HFF-Myc (cell line): ENCODE measurements at regions not wholly inside any gene's neighbourhood (a gene's known extent, or its start where the extent isn't known, plus 50 kb on each side); places are given as distances from the start of the nearest gene placed in this dataset.

Experiments used
- DNase-seq: peaks from one replicate; pipeline ENCODE4 v3.0.0-alpha.2; 2011; ENCODE audit warnings: low read depth; ENCODE audit errors: extremely low read depth
- H3K4me3 ChIP-seq: replicated peaks from 2 replicates; pipeline ENCODE4 v1.5.1; 2011; ENCODE audit warnings: low read depth, mild to moderate bottlenecking, control low read depth, low read length
- CTCF ChIP-seq: IDR thresholded peaks from 2 replicates; pipeline ENCODE4 v1.5.1; 2012; ENCODE audit warnings: mild to moderate bottlenecking, low read depth, low read length, control low read depth; ENCODE audit errors: missing control alignments

- no peak for DNase-seq
- no peak overlapping the region for H3K4me3 ChIP-seq
- peak; percentile 16 for TF ChIP-seq CTCF
Observed at GRCh38 chr16:63720848-63721247, 1401.0 kb downstream of the CDH11 start.

GRCh38 chr16:63719926-63720325, 1401.9 kb downstream of the CDH11 start:
- no peak overlapping the region for H3K4me3 ChIP-seq
- no peak for DNase-seq
- TF ChIP-seq CTCF = no peak

GRCh38 chr16:63717806-63718205, 1404.1 kb downstream of the CDH11 start:
- TF ChIP-seq CTCF = no peak
- no peak overlapping the region for H3K4me3 ChIP-seq
- no peak for DNase-seq

GRCh38 chr16:63714876-63715275, 1407.0 kb downstream of the CDH11 start:
- no peak overlapping the region for H3K4me3 ChIP-seq
- DNase-seq = no peak
- no peak for TF ChIP-seq CTCF

- no peak overlapping the region for H3K4me3 ChIP-seq
- DNase-seq = no peak
- TF ChIP-seq CTCF = no peak
Observed at GRCh38 chr16:63712725-63713124, 1409.1 kb downstream of the CDH11 start.

GRCh38 chr16:63703612-63704011, 1418.3 kb downstream of the CDH11 start:
- DNase-seq = no peak
- no peak for TF ChIP-seq CTCF
- no peak overlapping the region for H3K4me3 ChIP-seq

GRCh38 chr16:63702981-63703590, 1418.8 kb downstream of the CDH11 start:
- no peak for DNase-seq
- H3K4me3 ChIP-seq = no peak overlapping the region
- TF ChIP-seq CTCF = no peak
